GM21526 (cell line): ENCODE measurements at regions not wholly inside any gene's neighbourhood (a gene's known extent, or its start where the extent isn't known, plus 50 kb on each side); places are given as distances from the start of the nearest gene placed in this dataset.
"Not testable (repeated sequence)": the region's sequence is repeated elsewhere in the genome, so short reads cannot be mapped to it uniquely, and the experiment has no call there.

Experiments
- ATAC-seq: cut with Tn5 transposase; IDR thresholded peaks from one replicate; pipeline ENCODE4 v1.9.1; 2021; ENCODE audit warnings: moderate library complexity; ENCODE audit not compliant: unreplicated experiment, low FRiP score

DNA sequence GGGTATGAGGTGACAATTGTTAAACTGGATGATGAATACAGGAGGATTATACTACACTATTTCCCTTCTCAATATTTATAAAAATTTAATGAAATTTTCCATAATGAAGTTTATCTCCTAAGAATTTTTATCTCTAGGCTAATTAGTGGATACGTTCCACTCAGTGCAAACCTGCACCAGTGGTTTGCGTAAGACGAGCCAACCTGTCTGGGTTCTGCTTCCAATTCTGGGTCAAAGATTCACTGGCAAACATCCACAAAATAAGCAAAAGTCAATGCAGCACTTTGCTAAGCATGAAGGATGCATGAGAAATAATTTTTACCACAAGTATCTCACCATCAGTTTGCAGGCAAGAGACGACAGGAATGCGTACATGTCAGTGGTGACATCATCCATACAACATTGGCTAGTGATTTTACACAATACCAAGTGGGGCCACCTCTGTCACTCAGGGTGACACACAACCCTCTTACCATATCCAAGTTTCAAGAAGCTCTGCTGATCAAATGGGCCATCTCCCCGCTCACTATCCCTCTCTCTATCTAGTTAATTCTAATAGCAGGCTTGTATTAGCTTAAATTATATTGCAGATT, 51.7 kb downstream of the FAM50B start:
- ATAC-seq: no peak

DNA sequence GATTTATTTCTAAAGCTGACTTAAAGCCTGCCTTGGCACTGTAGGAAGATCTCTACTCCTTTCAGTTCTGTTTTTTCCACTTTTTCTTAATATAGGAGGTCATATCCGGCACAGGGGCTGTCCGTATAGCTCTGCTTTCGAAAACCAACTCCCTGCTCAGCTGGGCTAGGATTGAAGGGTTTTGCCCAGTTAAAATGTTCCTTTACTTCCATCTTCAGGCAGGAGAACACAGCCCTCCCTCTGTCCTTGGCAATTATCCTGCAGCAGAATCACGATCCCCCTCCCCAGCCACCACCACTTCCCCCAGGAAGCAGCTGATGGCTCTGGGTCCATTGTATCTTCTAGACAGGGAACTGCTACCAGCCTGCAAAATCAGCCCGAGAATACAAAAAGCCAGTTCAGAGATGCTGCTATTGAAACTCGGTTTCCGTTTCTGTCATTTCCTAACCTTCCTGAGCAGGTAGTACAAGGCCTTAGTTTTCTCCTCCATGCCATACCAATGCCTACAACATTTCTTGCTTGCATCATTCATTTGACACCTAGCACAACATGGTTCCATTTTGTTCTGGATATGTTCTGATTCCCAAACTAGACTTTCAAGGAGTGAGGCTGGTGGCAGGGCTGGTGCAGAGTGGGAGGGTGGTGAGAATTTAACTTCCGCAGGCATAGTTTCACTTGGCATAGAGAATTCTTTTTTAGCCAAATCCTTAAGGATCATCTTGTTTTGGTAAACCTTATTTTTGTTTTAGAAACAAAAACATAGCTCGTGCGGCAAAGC, 53.9 kb downstream of the FAM50B start:
- no peak for ATAC-seq

DNA sequence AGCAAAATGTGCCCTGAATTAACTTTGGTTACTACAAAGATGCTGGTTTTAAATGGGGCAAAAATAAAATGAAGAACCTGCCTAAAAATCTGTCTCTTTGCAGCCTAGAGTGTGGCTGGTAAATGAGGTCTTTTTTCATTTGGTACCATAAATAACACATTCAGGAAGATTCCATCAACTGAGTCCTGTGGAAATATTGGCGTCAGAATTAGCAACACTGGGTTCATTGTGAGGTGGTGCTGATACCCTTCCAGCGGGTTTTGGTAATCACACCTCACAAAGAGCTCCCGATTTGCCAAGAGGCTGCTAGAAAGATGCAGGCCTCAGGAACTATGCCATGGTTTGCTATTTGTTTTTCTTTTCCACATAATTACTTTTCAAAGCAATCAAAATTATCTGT, 55.3 kb downstream of the FAM50B start:
- ATAC-seq: no peak

DNA sequence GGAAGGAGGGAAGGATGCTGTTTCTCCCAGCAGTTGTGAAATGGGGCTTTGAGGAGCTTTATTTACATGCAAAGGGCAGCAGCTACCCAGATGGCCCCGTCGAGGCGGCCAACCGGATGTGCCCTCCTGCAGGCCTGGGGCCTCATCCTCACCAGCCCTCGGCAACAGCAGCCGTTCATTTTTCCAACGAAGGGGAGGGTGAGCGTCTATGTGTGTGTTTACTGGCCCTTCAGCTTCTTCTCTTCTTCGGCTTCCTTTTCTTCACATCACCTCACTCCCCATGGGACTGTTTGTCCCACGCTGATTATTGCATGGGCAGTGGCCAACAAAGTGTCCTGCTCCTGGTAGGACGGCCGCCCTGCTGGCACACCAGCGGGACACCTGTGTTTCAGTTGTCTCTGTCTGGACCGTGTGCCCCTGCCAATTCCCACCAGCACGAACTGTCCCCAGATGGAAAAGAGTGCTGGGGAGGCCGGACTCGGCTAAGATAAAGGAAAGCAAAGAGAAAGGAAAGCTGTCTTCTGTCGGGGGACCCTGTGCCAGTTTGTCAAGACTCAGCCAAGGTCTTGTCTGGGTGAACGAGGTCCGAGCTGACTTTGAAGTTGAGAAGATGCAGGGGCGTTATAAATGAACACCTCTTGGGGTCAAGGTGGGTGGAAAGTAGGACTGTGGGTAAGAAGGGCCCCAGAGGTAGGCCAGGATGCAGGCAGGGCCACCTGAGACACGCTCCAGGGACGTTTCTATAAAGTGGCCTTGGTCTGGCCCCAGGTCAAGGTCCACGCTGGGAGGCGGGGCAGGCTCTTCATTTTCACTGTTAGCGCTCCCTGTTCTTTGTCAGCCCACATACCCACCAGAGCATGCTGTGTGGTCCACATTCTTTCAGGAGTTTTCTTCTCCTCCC, 57.0 kb downstream of the FAM50B start:
- ATAC-seq: no peak

DNA sequence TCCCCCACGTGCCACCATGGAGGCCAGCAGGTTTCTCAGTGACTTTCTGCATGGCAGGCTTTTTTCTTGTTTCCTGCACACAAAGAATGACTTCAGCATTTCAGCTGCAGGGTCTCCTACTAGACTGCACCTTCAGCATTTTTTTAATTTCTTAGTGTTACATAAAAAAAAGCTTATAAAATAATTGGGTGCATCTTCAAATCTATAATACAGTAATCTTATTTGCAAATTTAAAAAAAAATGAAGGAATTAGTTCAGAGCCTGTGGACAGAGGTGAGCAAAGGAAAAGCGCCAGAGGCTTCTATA, 57.6 kb downstream of the FAM50B start:
- ATAC-seq: no peak

DNA sequence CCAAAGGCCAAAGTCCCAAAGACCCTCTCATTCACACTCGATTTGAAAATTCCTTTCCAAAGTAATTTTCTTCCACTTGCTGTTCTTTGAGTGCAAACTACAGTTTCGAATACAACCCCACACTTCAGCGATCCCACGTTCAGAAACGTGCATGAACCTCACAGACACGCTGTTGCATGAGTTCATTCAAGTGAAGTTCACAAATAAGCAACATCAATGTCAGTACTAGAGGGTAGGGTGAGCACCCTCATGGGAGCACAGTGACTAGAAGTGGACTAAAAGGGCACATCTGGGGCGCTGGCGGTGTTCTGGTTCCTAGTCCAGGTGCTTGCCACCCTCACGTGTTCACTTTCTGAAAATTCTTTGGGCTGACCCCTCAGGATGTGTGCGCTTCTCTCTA, 59.0 kb downstream of the FAM50B start:
- no peak for ATAC-seq

DNA sequence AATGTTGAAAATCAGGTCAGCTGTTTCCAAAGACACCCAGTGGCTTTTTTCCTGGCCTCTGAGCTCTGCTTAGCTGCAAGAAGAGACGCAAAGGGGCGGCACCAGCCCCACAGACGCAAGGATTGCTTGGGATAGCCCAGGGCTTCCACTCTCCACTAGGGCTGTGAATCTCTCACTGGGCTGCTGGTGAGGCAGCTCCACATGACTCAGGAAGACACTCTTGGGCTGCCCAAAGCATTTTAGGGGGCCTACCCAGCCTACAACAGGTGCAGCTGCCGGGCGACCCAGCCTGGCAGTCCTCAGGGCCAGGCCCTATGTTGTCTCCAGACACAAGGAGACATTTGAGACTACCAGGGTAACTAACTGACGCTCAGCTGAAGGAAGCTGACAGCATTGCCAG, 59.8 kb downstream of the FAM50B start:
- ATAC-seq: no peak

DNA sequence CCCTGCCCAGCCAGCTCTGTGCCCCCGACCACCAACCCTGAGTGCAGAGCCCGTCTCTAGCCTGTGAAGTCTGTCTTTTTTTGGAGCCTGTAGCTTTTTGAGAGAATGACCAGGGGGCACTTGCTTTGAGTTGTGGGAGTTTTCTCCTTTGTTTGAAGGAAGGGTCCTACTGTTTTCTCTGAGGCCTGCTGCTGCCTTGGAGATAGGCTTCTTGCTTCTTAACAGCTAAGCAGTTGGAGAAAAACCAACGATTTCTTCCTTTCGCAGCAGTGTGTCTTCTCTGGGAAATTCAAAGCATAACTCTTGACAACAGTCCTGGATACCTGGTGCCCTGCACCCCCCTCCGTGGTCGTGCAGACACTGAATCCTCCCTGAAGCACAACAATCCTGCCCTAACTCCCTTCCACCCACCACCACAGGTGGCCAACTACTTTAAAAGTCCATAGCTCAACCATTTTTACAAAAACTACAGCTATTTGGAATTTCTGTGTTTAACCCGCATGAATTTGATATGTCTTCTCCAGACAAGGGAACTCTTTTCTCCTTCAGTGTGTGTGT, 61.0 kb downstream of the FAM50B start:
- ATAC-seq: no peak

DNA sequence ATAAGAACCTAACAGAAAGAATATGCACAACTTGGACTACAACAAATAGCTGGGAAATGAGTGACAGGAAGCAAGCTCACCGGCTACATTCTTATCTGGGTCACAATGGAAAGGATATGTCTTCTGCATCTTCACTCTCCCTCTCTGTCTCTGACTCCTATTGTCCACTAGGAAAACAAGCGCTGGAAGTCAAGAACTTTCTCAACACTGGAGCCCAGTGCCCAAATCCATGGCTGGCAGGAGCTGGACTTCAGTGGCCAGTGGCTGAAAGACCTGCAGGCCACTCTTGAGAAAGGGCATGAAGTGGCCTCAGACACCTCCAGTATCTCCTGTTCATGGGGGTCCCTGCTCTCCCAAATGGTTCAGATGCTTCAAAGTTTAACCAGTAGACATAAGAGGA, 62.0 kb downstream of the FAM50B start:
- no peak for ATAC-seq

DNA sequence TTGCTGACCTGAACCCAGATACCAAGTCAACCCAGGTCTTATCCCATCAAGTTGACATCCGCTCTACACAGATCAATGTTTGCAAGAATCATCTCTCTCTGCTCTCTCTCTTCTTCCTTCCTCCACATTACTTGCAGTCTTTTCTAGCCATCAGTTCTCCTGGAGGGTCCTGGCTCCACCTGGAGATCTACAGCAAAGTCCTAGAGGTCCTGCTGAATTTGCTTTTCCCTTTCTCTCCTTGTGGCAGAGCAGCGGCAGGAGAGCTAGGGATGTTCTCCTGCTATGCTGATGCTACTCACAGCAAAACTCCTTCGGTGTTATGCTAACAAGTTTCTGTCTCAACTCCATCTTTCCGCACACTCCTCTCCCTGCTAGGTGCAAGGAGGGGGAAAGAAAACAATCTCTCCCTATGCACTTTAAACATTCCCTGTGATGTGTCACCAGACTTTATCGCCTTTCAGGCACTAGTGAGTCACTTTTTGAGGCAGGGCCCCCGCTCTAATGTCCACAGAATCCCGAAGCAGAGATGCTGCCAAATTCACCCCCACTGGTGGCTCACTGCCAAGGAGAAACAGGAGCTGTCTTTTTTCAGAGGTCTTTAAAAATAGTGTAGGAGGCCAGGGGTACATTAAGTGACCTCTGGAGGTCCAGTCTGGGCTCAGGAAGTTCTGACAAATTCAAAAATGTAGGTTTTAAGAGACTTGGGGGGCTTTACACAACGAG, 62.6 kb downstream of the FAM50B start:
- no peak for ATAC-seq

DNA sequence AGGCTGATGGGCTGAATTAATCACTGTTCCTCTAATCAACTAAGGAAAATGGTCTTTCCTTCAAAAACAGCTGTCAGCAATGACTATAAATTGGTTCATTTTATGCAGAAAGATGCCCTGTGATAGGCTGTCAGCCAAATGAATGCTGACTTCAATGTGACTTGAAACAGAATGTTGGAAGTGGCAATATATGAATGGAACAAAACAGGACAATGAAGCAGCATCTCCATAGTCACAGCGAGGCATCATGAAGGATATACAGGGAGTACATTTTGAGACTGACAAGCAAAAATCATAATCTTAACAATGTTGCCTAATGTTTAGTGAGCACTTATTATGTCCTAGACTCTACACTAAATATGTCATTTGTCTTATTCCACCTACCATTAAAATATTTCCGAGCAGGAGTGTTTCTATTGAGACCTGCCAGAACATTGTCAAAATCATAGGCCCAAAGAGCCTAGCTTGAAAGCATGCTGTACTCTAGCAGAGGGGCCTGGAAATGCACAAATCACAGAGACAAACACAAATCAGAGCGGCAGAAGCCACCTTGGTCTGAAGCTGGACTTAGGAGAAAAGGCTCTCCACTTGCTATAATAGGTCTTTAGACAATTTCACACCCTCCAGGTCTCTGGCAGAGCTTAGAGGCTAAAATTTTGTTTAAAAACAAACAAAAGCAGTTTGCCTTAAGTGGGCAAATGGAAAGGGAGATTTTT, 63.3 kb downstream of the FAM50B start:
- no peak for ATAC-seq

DNA sequence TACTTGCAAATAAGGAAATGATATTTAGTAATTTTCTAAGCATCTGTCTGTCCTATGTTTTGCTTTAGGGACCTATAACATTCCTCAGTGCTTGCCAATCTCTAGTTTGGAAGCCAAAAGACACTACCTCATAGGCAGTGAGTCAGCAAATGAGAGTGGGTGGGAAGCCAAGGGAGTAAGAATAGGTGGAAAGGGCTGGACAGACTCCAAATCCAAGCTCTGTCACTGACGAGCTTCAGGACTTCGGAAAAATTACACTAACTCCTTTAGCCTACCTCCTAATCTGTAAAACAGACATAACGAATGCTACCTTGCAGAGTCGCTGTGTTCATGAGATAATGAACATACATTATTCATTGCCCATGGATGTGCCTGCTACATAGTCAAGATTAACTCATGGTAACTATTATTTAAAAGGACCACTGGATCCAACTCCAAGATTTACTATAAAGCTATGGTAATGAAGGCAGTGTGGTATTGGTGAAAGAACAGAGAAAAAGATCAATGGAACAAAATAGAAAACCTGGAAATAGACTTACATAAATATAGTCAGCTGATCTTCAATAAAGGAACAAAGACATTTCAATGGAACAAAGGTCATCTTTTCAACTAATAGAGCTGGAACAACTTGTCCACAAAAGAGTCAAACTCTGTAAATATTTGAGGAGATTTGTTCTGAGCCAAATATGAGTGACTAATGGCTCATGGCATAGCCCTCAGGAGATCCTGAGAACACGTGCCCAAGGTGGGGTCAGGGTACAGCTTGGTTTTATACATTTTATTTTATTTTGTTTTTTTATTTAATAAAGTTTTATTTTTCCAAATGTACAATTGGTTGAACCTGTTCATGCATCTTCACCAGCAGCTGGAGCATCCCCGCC, 64.1 kb downstream of the FAM50B start:
- ATAC-seq: no peak

DNA sequence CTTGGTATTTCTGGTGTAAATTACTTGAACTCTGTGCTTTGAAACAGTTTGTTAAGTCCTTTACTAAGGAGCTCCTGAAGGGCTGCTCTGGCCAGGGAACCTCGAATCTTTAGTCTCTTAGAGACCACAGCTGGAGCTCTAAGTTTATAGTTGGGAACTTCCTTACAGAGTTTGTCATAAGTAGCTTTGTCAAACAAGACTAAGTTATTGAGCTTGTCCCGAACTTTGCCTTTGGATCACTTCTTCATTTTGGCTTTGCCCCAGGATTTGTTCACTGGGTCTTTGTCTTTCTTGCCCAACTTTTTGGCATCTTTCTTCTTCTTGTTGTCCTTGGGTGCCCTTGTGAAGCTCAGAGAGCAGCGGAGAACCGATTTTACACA, 64.8 kb downstream of the FAM50B start:
- no peak for ATAC-seq

DNA sequence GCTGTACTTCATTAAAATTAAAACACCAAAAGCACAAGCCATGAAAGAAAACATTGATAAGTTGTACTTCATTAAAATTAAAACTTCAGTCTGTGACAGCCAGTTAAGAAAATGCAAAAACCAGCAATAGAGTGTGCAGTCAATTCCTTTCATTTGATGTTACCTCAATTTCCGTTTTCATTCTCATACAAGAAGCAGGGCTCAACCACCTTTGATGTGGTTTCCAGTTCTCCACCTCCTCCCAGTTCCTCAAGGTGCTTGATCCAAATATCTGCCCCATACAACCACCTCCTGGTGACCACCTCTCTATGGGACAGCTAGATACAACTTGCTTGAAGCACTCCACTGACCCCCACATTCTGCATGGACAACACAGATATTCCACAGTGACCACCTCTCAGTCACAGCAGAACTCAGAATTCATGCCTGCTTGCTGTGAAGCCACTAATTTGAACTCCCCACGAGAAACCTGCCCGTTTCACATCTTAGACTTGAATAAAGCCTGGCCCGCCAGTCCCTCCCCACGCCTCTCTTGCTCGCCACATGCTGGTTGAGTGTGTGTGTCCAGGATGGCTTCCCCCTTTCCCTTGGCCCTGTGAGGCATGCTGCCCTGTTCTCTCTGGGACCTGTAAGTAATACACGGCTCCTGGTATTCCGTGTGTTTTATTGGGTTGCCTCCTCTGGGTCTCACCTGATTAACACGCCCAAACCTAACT, 66.1 kb downstream of the FAM50B start:
- no peak for ATAC-seq

DNA sequence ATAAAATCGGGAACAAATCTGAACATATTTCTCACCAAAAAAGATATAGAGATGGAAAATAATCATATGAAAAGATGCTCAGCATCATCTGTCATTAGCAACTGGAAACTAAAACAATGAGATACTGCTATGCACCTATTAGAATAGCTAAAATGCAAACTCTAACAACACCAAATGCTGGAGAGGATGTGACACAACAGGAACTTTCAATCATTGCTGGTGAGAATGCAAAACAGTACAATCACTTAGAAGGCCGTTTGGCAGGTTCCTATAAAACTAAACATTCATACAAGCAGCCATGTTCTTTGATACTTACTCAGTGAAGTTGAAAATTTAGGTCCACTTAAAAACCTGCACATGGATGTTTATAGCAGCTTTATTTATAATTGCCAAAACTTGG, 67.0 kb downstream of the FAM50B start:
- ATAC-seq: no peak

DNA sequence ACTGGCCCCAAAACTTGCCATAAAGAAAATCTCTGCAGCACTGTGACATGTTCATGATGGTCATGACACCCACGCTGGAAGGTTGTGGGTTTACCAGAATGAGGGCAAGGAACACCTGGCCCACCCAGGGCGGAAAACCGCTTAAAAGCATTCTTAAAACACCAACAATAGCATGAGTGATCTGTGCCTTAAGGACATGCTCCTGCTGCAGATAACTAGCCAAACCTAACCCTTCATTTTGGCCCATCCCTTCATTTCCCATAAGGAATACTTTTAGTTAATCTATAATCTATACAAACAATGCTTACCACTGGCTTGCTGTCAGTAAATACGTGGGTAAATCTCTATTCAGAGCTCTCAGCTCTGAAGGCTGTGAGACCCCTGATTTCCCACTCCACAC, 67.6 kb downstream of the FAM50B start:
- not testable (repeated sequence) for ATAC-seq

DNA sequence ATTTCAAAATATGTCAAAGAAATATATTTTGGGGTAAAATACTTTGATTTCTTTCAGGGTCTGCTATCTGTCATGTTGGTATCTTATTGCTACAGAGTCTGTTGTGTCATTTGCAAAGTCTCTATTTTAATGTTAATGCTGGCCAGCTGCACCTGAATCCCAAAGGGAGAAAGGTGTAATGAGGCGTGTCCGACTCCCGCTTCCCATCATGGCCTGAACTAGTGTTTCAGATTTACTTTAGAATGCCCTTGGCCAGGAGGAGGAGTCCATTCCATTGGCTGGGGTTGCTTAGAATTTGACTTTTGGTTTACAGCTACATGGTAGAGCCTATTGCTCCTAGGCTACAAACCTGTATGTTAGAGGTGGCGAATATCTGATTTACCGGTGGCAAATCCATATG, 69.3 kb downstream of the FAM50B start:
- no peak for ATAC-seq

DNA sequence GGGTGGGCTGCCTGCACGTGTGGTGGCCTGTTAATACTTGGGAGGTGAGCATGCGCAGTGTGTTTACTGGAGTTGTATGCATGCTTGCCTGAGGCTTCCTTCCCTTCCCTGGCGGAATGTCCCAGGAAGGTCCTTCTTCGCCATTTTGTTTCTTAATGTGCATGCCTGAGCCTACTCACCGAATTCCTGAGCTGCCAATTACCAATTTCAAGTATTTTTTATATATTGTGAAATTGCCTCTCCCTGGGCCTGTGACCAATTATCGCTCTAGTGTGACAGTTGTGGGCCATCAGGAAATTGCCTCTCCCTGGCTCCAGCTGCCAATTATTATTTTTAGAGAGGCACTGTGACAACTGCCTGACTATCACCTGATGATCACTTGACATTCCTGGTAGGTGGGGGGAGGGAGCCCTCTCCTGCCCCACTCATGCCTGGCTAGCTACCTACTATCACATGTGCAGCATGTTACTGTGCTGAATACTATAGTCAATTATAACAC, 70.0 kb downstream of the FAM50B start:
- ATAC-seq: no peak
